HL-60 (cell line): ENCODE measurements at regions not wholly inside any gene's neighbourhood (a gene's known extent, or its start where the extent isn't known, plus 50 kb on each side); places are given as distances from the start of the nearest gene placed in this dataset.

Experiments used
- DNase-seq, 2 experiments: peaks; one replicate each; pipeline ENCODE4 v3.0.0-alpha.2; 2010 to 2020; ENCODE audit warnings: low read depth in 1 of 2, low spot score in 1 of 2
- H3K27ac ChIP-seq: fragments of 250-450 bp; sonication (Bioruptor Pico); replicated peaks from 2 replicates; pipeline ENCODE4 v1.5.1; 2020; ENCODE audit warnings: mild to moderate bottlenecking, moderate library complexity
- H3K27me3 ChIP-seq: fragments of 250-450 bp; sonication (Bioruptor Pico); 2 replicates; pipeline ENCODE4 v1.5.1; 2021; ENCODE audit warnings: mild to moderate bottlenecking, moderate library complexity; ENCODE audit not compliant: insufficient read depth, poor library complexity, severe bottlenecking
- H3K4me3 ChIP-seq: replicated peaks from 2 replicates; pipeline ENCODE4 v1.5.1; 2011; ENCODE audit warnings: mild to moderate bottlenecking, control low read depth, low read length; ENCODE audit not compliant: insufficient read depth
- GABPA ChIP-seq: IDR thresholded peaks from 2 replicates; pipeline ENCODE4 v1.6.1; 2012; ENCODE audit warnings: low read depth
- POLR2AphosphoS5 ChIP-seq: IDR thresholded peaks from 2 replicates; pipeline ENCODE4 v1.6.1; 2012; ENCODE audit warnings: low read depth
- SPI1 ChIP-seq: IDR thresholded peaks from 2 replicates; pipeline ENCODE4 v1.6.1; 2012; ENCODE audit warnings: low read depth, mild to moderate bottlenecking, borderline replicate concordance
- TF ChIP-seq, protein P1 (sequence below): IDR thresholded peaks from one replicate; pipeline ENCODE4 v1.5.1; 2011; ENCODE audit warnings: low read length, control low read depth, inconsistent platforms; ENCODE audit not compliant: insufficient read depth
- TF ChIP-seq, protein P2 (sequence below): IDR thresholded peaks from 2 replicates; pipeline ENCODE4 v1.6.1; 2012; ENCODE audit warnings: low read depth; ENCODE audit not compliant: insufficient replicate concordance

DNA sequence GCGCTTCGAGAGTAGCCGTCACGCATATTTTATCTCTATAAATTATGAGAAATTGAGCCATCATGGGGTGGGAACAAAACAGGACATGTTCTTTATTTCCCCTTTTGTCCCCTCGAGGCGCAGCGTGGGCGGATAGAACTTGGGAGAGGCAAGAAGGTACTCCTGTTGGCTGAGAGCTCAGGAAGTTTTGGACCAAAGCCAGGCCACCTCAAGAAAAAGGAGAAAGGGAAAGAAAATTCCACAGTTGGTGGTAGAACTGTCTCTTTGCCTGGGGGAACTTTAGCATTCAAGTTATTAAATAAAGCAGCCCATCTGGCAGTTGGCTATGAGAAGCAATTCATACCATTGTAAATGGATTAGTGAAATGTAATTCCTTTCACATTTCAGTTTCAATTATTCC lies 76.4 kb upstream of the DSCAM start:
- Histone ChIP-seq H3K4me3 (no peak overlapping the region), H3K27me3 (no peaks in the 10 kb centered on the region), H3K27ac (no peak overlapping the region)
- no peak for DNase-seq
- TF ChIP-seq, protein P1, sequence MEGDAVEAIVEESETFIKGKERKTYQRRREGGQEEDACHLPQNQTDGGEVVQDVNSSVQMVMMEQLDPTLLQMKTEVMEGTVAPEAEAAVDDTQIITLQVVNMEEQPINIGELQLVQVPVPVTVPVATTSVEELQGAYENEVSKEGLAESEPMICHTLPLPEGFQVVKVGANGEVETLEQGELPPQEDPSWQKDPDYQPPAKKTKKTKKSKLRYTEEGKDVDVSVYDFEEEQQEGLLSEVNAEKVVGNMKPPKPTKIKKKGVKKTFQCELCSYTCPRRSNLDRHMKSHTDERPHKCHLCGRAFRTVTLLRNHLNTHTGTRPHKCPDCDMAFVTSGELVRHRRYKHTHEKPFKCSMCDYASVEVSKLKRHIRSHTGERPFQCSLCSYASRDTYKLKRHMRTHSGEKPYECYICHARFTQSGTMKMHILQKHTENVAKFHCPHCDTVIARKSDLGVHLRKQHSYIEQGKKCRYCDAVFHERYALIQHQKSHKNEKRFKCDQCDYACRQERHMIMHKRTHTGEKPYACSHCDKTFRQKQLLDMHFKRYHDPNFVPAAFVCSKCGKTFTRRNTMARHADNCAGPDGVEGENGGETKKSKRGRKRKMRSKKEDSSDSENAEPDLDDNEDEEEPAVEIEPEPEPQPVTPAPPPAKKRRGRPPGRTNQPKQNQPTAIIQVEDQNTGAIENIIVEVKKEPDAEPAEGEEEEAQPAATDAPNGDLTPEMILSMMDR: no peak
- TF ChIP-seq, protein P2, sequence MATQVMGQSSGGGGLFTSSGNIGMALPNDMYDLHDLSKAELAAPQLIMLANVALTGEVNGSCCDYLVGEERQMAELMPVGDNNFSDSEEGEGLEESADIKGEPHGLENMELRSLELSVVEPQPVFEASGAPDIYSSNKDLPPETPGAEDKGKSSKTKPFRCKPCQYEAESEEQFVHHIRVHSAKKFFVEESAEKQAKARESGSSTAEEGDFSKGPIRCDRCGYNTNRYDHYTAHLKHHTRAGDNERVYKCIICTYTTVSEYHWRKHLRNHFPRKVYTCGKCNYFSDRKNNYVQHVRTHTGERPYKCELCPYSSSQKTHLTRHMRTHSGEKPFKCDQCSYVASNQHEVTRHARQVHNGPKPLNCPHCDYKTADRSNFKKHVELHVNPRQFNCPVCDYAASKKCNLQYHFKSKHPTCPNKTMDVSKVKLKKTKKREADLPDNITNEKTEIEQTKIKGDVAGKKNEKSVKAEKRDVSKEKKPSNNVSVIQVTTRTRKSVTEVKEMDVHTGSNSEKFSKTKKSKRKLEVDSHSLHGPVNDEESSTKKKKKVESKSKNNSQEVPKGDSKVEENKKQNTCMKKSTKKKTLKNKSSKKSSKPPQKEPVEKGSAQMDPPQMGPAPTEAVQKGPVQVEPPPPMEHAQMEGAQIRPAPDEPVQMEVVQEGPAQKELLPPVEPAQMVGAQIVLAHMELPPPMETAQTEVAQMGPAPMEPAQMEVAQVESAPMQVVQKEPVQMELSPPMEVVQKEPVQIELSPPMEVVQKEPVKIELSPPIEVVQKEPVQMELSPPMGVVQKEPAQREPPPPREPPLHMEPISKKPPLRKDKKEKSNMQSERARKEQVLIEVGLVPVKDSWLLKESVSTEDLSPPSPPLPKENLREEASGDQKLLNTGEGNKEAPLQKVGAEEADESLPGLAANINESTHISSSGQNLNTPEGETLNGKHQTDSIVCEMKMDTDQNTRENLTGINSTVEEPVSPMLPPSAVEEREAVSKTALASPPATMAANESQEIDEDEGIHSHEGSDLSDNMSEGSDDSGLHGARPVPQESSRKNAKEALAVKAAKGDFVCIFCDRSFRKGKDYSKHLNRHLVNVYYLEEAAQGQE: no peak
- TF ChIP-seq GABPA (no peak), SPI1 (no peak), POLR2AphosphoS5 (no peak)

DNA sequence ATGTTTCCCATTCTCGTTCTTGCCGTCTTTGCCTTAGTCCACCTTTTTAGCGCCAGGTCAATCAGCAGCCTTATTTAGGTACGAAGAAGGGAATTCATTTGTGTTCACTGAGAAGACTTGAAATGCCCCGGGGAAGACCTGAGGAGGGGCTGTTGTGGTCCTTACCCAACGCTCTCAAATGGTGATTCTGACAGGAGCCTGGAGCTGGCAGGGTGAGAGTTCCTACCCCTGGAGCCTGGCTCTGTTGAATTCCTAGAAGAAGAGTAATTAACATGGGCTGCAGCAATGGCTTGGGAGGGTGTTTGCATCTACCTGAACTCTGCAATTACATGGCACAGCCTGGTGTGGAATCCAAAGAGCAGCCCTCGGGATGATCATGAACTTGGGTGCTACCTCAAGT lies 76.9 kb upstream of the DSCAM start:
- Histone ChIP-seq H3K27ac (no peak overlapping the region), H3K4me3 (no peak overlapping the region), H3K27me3 (no peaks in the 10 kb centered on the region)
- TF ChIP-seq SPI1 (no peak), POLR2AphosphoS5 (no peak), GABPA (no peak)
- TF ChIP-seq, protein P2: no peak
- TF ChIP-seq, protein P1: no peak
- DNase-seq: no peak

DNA sequence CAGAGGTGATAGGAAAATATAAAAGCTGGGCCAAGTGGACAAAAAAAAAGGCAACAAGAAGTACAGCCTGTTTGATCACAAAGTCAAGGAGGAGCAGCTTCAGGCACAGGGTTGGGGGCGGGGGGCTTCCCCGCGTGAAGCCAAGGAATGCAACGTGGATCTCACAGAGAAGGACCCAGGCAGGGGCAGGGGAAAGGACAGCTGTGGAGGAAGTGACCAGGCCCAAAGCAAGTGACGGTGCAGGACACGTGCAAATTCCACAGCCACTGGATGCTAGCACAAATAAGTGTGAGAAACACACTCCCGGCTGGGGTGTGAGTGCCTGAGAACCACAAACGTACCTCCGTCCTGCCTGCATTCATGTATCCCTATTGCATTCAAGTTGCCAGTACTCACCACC lies 77.7 kb upstream of the DSCAM start:
- Histone ChIP-seq H3K27me3 (no peaks in the 10 kb centered on the region), H3K4me3 (no peak overlapping the region), H3K27ac (no peak overlapping the region)
- TF ChIP-seq GABPA (no peak), SPI1 (no peak), POLR2AphosphoS5 (no peak)
- TF ChIP-seq, protein P2: no peak
- TF ChIP-seq, protein P1: no peak
- DNase-seq: no peak
